HL-60 (cell line): ENCODE measurements at regions not wholly inside any gene's neighbourhood (a gene's known extent, or its start where the extent isn't known, plus 50 kb on each side); places are given as distances from the start of the nearest gene placed in this dataset.

Experiments
- POLR2AphosphoS5 ChIP-seq: IDR thresholded peaks from 2 replicates; pipeline ENCODE4 v1.6.1; 2012; ENCODE audit warnings: low read depth
- REST ChIP-seq: IDR thresholded peaks from 2 replicates; pipeline ENCODE4 v1.6.1; 2012; ENCODE audit warnings: low read depth; ENCODE audit not compliant: insufficient replicate concordance
- SPI1 ChIP-seq: IDR thresholded peaks from 2 replicates; pipeline ENCODE4 v1.6.1; 2012; ENCODE audit warnings: low read depth, mild to moderate bottlenecking, borderline replicate concordance
- TF ChIP-seq, protein P1 (sequence below): IDR thresholded peaks from one replicate; pipeline ENCODE4 v1.5.1; 2011; ENCODE audit warnings: low read length, control low read depth, inconsistent platforms; ENCODE audit not compliant: insufficient read depth

DNA sequence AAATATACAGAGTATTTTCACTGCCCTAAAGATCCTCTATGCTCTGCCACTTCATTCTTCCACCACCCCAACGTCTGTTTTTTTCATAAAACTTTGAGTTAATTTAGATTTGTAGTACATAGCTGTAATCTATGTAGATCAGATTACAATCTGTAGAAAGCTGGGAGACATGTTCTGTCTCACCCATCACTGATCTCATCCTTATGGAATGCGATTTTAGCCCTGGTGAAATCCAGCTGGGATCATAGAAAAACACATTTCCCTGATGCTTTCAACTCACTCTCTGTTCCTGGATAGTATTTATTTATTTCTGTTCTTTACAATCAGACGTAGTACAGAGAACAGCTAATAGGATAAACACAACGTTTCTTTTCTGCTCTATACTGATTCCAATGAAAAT lies 521.0 kb downstream of the KIF20B start:
- TF ChIP-seq, protein P1, sequence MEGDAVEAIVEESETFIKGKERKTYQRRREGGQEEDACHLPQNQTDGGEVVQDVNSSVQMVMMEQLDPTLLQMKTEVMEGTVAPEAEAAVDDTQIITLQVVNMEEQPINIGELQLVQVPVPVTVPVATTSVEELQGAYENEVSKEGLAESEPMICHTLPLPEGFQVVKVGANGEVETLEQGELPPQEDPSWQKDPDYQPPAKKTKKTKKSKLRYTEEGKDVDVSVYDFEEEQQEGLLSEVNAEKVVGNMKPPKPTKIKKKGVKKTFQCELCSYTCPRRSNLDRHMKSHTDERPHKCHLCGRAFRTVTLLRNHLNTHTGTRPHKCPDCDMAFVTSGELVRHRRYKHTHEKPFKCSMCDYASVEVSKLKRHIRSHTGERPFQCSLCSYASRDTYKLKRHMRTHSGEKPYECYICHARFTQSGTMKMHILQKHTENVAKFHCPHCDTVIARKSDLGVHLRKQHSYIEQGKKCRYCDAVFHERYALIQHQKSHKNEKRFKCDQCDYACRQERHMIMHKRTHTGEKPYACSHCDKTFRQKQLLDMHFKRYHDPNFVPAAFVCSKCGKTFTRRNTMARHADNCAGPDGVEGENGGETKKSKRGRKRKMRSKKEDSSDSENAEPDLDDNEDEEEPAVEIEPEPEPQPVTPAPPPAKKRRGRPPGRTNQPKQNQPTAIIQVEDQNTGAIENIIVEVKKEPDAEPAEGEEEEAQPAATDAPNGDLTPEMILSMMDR: no peak
- TF ChIP-seq POLR2AphosphoS5: no peak
- TF ChIP-seq REST: no peak
- TF ChIP-seq SPI1: no peak
